Liver (tissue), 3 donors: ENCODE measurements at regions not wholly inside any gene's neighbourhood (a gene's known extent, or its start where the extent isn't known, plus 50 kb on each side); places are given as distances from the start of the nearest gene placed in this dataset.

Source experiments
- ATF3 ChIP-seq: IDR thresholded peaks from 2 replicates; pipeline ENCODE4 v1.6.1; 2016; ENCODE audit warnings: antibody characterized with exemption
- CTCF ChIP-seq: fragments of 150-350 bp; IDR thresholded peaks from 2 replicates; pipeline ENCODE4 v1.5.1; 2017; ENCODE audit warnings: improper control_type of control experiment, low read depth, low read length; ENCODE audit not compliant: missing input control
- EGR1 ChIP-seq, 2 donors: IDR thresholded peaks; 2 replicates each; pipeline ENCODE4 v1.6.1; 2016 to 2018; ENCODE audit warnings: antibody characterized with exemption in 2 of 2, low read depth in 2 of 2
- GABPA ChIP-seq, 2 donors: IDR thresholded peaks in 1 of 2; conservative IDR thresholded peaks in 1 of 2; 2 replicates each; pipeline ENCODE4 v1.6.1; 2016; ENCODE audit warnings: antibody characterized with exemption in 2 of 2, mild to moderate bottlenecking in 1 of 2, moderate library complexity in 1 of 2
- JUND ChIP-seq, 2 donors: IDR thresholded peaks; 2 replicates each; pipeline ENCODE4 v1.6.1; 2016; ENCODE audit warnings: antibody characterized with exemption in 2 of 2
- RXRA ChIP-seq, 2 donors: IDR thresholded peaks; 2 replicates each; pipeline ENCODE4 v1.6.1; 2017 to 2018; ENCODE audit warnings: antibody characterized with exemption in 2 of 2, mild to moderate bottlenecking in 1 of 2
- YY1 ChIP-seq: IDR thresholded peaks from 2 replicates; pipeline ENCODE4 v1.6.1; 2016; ENCODE audit warnings: antibody characterized with exemption, mild to moderate bottlenecking
- TF ChIP-seq, protein P1 (sequence below): IDR thresholded peaks from 2 replicates; pipeline ENCODE4 v1.6.1; 2016; ENCODE audit warnings: antibody characterized with exemption
- TF ChIP-seq, protein P2 (sequence below): IDR thresholded peaks from 2 replicates; pipeline ENCODE4 v1.6.1; 2016; ENCODE audit warnings: antibody characterized with exemption, mild to moderate bottlenecking
- TF ChIP-seq, protein P3 (sequence below): IDR thresholded peaks from 2 replicates; pipeline ENCODE4 v1.6.1; 2016; ENCODE audit warnings: antibody characterized with exemption
- donor health status: healthy.
- donor health status: healthy.

DNA sequence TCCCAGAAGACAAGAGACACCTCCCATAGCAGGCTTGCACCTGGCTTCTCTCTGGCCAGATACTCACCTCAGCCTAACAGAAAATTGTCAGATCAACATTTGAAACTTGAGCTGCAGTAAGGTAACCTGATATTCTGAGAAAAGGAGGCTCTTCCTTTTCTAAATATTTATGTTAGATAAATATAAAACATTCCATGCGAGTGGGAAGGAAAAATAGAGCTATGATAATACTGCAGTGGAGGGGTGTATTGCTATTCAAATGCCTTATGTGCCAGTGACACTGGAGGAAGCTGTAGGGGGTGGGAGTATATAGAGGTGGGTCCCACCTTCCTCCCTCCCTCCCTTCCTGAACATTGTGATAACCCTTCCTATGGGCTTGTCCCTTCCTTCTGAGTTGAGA is 515.5 kb upstream of the CHAC2 start:
- TF ChIP-seq CTCF = no peak
- TF ChIP-seq, protein P1, sequence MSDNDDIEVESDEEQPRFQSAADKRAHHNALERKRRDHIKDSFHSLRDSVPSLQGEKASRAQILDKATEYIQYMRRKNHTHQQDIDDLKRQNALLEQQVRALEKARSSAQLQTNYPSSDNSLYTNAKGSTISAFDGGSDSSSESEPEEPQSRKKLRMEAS = no peak
- TF ChIP-seq, protein P2, sequence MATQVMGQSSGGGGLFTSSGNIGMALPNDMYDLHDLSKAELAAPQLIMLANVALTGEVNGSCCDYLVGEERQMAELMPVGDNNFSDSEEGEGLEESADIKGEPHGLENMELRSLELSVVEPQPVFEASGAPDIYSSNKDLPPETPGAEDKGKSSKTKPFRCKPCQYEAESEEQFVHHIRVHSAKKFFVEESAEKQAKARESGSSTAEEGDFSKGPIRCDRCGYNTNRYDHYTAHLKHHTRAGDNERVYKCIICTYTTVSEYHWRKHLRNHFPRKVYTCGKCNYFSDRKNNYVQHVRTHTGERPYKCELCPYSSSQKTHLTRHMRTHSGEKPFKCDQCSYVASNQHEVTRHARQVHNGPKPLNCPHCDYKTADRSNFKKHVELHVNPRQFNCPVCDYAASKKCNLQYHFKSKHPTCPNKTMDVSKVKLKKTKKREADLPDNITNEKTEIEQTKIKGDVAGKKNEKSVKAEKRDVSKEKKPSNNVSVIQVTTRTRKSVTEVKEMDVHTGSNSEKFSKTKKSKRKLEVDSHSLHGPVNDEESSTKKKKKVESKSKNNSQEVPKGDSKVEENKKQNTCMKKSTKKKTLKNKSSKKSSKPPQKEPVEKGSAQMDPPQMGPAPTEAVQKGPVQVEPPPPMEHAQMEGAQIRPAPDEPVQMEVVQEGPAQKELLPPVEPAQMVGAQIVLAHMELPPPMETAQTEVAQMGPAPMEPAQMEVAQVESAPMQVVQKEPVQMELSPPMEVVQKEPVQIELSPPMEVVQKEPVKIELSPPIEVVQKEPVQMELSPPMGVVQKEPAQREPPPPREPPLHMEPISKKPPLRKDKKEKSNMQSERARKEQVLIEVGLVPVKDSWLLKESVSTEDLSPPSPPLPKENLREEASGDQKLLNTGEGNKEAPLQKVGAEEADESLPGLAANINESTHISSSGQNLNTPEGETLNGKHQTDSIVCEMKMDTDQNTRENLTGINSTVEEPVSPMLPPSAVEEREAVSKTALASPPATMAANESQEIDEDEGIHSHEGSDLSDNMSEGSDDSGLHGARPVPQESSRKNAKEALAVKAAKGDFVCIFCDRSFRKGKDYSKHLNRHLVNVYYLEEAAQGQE = no peak
- no peak for TF ChIP-seq GABPA (IDR thresholded peaks at IDR 0.05 in 1 of 2, conservative IDR thresholded peaks at IDR 0.05 in 1 of 2)
- no peak for TF ChIP-seq YY1
- no peak for TF ChIP-seq RXRA (IDR thresholded peaks at IDR 0.05)
- no peak for TF ChIP-seq ATF3
- TF ChIP-seq JUND (IDR thresholded peaks at IDR 0.05) = no peak
- no peak for TF ChIP-seq EGR1 (IDR thresholded peaks at IDR 0.05; ENCODE audit: low read depth in 2 of 2)
- TF ChIP-seq, protein P3, sequence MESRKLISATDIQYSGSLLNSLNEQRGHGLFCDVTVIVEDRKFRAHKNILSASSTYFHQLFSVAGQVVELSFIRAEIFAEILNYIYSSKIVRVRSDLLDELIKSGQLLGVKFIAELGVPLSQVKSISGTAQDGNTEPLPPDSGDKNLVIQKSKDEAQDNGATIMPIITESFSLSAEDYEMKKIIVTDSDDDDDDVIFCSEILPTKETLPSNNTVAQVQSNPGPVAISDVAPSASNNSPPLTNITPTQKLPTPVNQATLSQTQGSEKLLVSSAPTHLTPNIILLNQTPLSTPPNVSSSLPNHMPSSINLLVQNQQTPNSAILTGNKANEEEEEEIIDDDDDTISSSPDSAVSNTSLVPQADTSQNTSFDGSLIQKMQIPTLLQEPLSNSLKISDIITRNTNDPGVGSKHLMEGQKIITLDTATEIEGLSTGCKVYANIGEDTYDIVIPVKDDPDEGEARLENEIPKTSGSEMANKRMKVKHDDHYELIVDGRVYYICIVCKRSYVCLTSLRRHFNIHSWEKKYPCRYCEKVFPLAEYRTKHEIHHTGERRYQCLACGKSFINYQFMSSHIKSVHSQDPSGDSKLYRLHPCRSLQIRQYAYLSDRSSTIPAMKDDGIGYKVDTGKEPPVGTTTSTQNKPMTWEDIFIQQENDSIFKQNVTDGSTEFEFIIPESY = no peak
